MM.1S (cell line): ENCODE measurements at regions not wholly inside any gene's neighbourhood (a gene's known extent, or its start where the extent isn't known, plus 50 kb on each side); places are given as distances from the start of the nearest gene placed in this dataset.
A peak's percentile ranks its signal among the peaks of the same experiment; 100 is the strongest.

Experiments used
- CTCF ChIP-seq: fragments of 300-600 bp; sonication (generic); IDR thresholded peaks from 2 replicates; pipeline ENCODE4 v1.5.1; 2016; ENCODE audit warnings: antibody characterized with exemption, low read length, mixed read lengths
- EZH2phosphoT487 ChIP-seq: fragments of 300-600 bp; sonication (generic); IDR thresholded peaks from 2 replicates; pipeline ENCODE4 v1.6.1; 2018; ENCODE audit warnings: antibody characterized with exemption, low read length

DNA sequence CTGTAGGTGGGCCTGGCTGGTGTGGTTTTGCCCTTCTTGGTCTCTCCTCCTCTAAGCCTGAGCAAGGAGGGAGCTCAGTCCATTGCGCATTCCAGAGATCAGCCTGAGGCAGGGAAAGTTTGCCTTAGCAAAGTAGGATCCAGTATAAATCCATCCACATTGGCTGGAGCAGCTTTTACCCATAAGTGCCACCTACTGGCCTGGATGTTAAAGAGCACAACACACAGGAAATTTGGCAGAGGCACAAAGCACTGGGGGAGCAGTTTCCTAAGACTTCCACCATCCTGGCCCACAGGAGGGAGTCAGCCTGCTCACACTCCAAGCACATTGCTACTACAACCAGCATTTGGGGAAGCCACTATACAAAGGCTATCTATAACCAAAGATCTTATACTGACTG lies 1124.2 kb downstream of the SLITRK1 start:
- TF ChIP-seq CTCF = peak; percentile 34
- no peak for TF ChIP-seq EZH2phosphoT487
